ENCODE measurements at regions not wholly inside any gene's neighbourhood (a gene's known extent, or its start where the extent isn't known, plus 50 kb on each side); places are given as distances from the start of the nearest gene placed in this dataset.
"Not testable (repeated sequence)": the region's sequence is repeated elsewhere in the genome, so short reads cannot be mapped to it uniquely, and the experiment has no call there.

DNA sequence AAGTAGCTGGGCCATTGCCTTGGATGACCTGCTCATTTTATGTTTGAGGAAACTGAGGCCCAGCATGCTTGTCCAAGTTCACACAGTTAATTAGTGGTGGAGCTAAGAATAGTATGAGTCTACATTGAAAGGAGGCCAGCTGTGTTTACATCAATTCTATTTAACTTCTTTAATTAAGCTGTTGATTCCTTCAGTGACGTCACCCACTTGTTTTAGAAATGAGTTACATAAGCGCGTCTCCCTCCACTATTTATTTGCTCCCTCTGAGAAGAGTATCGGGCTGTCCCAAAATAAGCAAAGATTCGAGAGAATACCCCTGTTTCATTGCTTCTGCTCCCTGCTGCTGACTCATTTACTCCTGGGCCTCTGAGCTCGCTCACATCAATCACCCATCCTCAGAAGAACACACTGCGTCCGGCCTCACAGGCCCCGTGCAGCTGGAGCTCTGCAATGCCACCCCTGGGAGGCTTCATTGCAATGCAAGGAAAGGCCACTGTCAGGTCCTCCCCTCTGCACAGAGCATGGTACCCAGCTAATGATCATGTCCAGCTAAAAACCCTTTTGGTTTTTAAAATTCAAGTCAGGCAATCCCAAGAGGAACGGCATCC is 74.8 kb upstream of the BMP2 start:
- DNase-seq: peak; percentile 32

DNA sequence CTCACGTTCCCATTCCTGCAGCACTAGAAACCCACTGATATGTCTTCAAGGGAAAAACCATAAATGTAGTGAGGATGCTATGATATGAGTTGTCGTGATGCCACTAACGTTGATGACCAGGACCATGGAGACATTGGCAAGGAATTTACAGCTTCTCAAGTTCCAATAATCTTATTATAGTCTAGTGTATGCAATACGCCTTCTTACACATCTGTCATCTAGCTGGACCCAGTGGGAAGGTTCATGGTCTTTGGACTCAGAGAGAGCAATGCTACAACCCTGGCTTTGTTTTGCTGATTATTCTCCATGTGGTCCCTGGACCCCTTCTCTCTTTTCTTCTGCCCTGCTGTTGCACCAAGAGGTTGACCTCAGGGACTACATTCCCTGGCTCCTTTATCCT is 76.0 kb upstream of the BMP2 start:
- no peak for DNase-seq

DNA sequence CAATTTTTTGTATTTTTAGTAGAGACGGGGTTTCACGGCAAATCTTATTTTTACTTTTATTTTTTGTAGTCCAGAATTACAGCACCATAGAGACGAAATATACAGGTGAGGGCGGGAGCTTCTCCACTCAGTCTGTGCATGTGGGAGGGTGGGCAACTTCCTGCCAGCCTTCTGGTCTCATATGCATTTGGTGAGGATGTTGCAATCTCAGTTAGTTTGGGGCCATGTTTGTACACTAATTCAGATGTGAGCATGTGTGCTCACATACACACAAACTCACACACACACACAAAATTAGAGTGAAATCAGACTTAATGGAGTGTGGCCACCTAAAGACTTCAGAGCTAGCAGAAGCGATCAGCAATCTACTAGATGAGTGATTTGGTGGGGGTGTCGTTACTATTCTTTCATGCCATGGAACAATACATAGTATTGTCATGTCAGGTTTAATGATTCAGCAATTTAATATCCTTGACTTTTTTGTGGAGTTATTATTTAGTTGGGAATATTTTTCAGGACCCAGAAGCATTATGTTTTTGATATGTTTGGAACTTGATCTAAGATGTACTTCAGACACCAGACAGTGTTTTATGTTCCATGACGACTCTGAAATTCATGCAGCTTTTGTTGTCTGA is 78.0 kb upstream of the BMP2 start:
- no peak for DNase-seq

DNA sequence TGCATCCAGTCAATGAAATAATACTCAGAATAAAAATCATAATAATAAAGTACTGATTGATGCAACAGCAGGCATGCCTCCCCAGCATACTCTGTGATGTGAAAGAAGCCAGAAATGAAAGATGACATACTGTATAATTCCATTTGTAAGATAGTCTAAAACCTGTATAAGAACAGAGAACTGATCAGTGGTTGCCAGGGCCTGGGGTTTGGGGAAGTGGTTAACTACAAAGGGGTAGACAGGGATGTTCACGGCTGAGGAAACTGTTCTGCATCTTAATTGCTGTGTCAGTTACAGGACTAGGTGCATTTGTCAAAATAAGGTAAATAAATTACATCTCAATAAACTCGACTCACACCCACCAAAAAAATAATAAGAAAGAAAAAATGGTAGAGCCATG is 81.3 kb upstream of the BMP2 start:
- DNase-seq: no peak

DNA sequence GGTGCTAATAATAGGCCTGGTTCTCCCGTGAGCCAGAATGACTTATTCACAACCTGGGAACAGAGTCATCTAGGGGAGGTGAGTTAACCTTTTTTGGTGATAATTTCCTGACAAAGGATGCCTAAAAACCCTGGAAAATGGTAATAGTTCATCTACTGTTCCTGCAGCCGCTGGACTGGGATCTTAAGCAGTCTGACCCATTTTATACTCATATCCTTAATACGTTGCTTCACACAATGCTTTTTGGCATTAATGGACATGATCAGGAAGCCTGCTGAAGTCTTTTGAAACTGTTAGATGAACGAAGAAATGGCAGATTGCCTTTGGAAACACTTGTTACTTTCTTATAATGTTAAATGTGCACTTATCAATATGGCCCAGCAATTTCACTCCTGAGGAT is 81.9 kb upstream of the BMP2 start:
- DNase-seq: no peak

DNA sequence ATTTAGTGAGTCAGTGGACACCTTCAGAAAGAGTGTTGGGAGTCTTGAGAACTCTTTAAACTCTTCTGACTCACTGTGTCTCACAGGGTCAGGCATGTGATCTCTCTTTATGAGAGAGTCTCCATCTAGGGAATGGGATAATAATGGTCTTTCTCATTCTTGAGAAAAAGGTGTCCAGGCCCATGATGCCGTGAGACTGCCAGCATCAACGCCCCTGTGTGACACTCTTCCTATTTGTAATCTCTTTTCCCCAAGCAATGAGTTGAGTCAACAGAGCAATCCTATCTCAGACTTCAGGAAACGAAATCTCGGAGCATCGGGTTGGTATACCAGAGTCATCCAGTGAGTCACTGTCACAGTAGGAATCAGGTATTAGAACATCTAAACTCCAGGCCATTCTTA is 82.3 kb upstream of the BMP2 start:
- peak; percentile 50 for DNase-seq

DNA sequence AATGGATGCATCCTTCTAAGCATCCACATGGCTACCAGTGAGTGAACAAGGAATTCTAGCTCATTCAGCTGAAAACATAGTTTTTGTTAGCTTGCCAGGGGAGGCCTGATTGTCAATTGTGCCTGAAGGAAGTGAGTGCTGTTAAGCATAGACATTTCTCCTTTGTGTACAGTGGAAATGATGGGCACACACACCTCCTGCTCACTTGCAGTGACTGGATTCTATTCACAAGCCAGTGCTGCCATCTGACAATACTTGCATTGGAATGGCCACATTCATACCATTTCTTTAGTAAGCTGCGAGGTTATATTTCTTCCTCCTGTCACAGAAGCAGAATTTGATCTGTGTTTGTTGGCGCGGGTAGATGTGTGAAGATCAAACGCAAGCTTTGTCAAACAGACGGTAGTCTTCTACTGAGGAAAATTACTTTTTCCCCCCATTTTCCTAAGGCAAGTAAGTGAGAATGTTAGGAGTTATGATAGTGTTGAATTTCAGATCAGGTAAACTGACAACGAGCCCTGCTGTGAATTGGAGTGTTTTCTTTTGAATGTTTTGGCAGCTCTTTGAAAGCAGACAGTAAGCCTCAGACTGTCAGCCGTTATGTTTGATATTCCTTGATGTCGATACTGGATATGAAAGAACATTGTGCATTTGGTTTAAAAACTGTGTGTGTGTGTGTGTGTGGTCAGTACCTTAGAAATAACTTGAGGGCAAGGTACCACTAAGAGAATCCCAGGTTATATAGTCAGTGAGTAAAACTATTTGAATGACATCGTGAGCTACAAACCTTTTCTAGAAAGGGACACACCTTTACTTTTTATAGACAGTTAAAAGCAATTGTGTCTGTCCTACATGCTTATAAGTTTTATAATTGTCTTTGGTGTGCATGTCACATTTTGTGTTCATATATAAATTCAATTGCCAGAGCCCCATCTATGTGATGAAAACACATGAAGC is 84.2 kb upstream of the BMP2 start:
- DNase-seq: no peak

DNA sequence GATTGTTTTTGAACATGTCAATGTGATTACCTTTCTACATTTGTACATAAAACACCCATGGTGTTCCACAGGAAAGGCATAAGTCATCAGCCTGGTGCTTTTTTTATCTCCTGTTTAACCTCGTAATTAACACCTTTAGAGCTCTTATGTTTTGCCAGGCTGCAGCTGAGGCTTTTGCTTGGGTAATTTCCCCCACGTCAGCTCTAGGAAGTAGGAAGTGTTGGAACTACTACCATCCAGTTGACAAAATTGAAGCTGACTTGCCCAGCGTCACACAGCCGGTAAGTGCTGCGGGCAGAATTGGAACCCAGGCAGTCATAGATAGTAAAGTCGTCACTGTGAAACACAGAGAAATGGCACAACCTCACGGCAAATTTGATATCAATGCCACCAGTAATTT is 86.6 kb upstream of the BMP2 start:
- no peak for DNase-seq

DNA sequence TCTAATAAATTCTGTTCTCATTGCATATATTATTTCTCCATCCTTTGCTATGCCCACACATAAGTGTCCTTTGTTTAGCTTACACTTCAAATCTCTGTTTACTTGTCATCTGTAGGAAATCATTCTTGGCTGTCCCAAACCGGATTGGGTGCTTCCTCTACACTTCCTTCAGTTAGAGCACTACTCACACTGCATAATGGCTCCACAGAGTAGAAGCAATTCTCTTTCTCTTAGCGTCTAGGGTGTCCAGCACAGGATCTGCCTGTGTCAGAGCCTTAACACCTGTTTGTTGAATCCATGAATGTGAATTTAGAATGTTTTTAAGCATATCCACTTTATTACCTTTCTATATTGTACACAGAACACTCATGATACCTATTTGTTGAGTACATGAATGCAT is 87.0 kb upstream of the BMP2 start:
- no peak for DNase-seq

DNA sequence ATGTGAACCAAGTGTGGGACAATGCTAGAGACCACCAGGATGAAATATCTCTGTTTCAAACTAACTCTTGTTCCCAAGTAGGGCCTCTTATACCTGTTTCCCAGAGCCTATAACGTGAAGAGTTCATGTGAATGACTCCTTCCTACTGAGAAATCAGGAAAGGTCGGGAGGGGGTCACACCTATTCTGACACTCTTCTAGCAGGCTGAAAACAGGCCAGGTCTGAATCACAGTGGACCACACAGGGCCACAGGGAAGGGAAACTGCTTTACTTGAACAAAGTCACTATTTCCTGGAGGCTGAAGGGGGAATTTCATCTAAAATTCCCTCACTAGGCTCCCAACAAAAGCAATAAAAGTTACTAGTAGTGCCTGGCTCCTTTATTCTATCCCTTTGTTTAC is 88.4 kb upstream of the BMP2 start:
- no peak for DNase-seq

DNA sequence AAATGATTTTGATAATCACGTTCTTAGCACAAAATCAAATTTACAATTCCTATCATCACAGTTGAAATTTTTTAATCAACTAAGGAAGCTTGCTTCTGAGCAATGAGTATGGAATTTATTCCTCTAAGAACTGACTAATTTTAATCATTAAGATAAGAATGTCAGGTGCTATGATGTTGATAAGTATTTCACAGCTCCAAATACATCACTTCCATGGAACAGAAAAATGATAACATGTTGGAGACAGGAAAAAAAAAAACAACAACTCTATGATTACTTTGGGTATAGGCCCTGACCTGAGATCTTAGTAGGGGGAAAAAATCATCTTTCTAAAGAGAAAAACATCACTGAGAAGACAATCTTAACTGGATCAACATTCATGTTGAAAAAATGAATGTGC is 89.4 kb upstream of the BMP2 start:
- DNase-seq: no peak

DNA sequence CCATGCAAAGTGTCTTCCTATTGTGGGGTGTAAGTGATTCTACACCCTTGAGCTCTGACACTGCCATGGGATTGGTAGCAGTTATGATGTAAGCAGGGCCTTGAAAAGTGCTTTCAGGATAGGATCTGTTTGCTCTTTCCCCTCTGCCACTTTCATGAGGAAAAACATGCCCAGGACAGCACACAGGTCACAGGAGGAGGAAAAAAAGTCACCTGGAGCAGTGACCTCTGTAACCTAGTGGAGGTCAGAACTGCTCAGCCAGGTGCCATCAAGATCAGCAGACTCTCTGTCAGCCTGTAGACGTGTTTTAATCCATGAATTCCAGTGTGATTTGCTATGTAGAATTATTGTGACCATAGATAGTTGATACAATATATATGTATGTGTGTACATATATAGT is 92.7 kb upstream of the BMP2 start:
- DNase-seq: no peak

DNA sequence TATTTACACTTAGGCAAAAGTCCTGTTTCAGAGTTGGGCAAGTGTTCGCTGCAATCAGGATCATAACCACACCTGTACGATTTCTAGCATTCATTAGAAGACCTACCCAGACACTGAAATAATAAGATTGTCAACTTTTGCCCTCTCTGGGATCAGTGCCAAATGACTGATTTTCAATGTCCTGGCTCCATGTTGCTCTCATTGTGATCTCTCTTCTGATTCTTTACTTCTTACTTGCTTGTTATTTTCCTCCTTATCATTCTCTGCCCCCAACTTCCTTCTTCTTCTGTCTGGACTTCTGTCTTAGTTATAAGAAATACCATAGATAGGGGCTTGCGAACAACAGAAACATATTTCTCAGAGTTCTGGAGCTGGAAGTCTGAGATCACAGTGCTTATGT is 94.4 kb upstream of the BMP2 start:
- DNase-seq: no peak

DNA sequence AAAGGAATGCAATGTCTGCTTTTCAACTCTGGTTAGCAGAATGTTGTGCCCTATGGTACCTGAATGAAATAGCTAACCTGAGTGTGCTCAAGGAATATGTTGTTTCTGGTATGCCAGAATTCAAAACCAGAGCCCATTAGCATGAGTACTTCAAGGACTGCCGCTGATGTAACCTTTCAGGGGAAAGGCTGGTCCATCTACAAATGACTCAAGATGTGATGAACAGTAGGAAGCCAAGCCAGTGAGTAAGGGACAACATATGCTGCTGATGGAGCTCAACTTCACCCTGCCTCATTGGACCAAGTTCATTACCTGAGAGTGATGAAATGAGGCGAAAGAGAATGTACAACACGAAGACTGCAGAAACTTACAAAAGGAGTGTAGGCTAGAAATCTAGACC is 95.7 kb upstream of the BMP2 start:
- no peak for DNase-seq

DNA sequence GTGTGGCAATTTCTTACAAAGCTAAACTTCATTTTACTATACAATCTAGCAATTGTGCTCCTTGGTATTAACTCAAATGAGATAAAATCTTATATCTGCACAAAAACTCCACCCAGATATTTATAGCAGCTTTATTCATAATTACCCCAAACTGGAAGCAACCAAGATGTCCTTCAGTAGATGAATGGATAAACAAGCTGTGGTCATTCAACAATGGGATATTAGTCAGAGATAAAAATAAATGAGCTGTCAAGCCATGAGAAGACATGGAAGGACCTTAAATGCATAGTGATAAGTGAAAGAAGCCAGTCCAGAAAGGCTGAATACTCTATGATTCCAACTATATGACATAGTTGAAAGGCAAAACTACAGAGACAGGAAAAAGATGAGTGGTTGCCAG is 98.9 kb upstream of the BMP2 start:
- no peak for DNase-seq

DNA sequence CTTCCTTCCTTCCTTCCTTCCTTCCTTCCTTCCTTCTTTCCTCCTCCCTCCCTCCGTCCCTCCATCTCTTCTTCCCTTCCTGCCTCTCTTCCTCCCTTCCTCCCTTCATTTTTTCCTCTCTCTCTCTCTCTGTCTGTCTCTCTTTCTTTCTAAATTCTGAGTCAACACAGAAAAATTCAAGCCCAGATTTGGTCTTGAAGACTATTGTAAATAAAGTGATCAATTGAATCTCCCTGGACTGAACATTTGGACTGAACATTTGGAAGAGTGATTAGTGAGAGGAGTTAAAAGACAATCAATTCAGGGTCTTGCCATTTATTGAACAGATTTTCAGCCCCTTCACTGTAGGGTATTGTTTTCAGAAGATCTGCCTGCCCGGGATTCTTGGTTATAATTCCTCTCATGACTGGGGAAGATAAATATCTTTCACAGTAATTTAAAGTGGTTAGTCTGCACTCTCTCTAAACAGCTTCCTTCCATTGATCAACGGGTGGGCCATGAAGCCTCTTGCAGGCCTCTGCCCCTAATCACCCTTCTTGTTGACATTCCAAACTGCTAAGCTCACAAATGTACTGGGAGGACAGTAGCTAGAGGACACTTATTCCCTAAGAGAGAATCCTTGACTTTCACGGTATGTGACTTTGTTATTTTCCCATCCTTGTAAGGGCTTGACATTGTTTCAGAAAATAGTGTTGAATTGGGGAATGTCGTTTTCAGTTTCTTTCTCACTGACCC is 101.7 kb upstream of the BMP2 start:
- peak; percentile 23 for DNase-seq

DNA sequence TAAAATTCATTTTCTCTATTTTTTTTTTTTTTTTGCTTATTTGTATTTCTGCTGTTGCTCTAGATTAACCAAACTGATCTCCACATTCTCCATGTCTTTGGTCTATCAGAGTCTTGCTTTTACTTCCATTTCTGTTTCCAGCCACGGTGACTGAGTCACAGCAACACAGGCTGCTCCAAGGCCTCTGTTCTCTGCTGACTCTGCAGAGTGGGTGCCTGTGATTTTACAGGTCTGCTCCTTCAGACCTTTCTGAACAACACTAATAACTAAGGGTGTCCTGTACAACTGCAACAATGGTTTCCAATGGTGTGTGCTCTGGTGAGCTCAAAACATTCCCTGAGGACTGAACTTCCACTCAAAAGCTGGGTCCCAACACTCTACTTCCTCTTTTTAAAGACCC is 102.3 kb upstream of the BMP2 start:
- DNase-seq: peak; percentile 22

DNA sequence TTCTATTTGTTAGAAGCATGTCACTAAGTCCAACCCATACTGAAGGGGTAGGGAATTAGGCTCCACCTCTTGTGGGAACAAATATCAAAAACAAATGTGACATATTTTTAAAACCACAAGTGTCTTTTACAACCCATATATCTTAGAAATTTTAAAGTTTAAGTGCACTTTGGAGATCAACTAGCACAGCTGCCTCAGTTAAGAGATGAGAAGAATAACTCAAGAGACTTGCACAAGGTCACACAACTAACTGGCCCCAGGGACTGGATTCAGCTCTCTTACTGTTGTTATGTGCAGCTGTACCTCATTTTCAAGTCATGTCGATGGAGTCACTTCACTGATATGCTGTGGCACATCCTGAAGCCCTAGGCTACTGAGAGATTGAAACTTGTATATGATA is 102.9 kb upstream of the BMP2 start:
- DNase-seq: no peak

DNA sequence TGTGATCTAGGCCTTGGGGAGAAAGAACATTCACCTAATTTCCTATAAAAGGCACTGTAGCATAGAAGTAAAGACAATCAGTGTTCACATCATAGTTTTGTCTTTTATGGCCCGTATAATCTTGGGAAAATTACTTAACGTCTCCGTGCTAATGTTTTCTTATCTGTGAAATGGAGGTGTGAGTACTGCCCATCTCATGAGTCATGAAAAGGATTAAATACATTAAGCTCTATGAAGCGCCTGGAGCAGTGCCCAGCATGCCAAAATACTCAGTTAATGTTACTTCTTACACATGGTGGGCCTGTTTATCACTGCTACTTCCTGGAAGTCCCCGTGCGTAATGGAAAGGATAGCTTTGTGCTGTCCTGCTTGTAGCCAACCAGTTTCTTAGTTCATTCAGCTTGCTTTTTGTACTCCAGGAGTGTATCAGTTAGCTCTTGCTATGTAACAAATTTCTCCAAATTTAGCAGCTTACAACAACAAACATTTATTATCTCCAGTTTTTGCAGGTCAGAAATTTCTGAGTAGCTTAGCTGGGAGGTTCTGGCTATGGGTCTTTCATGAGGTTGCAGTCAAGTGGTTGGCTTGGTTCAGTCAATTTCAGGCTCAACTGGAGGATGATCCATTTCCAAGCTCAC is 103.6 kb upstream of the BMP2 start:
- DNase-seq: no peak

DNA sequence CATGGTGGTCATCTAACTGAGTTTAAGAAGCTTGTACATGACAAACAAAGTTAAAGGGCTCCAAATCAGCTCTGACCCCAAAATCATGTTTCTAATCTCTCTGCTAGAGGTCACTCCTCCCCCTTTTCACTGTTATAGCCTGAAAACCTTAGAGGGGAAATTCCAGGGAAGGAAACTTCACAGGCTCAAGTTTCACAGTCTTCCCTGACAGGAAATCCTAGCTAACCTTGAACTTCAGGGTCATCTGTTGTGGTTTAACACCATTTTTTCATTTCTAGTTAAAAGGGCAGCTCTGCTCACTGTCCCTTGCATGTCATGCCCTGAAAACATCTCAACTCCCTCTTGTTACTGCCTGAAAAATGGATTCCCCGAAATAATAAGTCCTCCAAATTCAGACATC is 104.4 kb upstream of the BMP2 start:
- peak; percentile 15 for DNase-seq

DNA sequence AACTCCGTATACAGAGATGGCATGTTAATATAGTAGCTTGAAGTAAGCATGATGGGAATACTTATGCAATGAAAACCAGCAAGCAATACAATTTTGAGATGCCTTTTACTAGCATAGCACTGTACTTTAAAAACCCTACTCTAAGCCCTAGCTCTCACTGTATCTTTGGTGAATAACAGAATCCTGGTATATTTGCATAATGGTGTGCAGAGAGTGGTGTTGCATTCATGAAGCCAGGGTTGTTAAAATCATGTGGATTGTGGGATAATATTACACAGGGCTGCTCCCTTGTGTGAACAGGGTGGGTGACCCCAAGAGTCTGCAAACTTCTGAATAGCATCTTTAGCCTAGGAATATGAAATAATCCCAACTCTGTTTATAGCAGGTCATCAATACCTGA is 105.2 kb upstream of the BMP2 start:
- no peak for DNase-seq

DNA sequence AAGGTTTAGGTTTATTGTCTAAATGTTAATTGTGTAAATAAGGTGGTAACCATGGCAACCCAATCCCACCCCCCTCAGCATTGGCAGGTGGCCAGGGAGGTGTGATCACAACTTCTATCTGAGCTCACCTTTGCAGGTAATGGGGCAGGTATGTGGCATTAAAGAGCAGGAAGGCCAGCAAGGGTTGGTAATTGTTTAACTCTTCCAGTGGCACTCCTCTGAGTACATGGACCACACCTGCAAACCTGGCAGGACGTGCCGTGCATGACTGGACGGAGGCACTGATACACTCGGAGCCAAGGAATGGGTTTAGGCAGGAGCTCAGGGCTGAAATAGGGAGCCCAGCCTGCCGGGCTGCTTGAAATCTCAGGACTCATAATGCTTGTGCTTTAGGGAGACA is 107.0 kb upstream of the BMP2 start:
- DNase-seq: no peak

DNA sequence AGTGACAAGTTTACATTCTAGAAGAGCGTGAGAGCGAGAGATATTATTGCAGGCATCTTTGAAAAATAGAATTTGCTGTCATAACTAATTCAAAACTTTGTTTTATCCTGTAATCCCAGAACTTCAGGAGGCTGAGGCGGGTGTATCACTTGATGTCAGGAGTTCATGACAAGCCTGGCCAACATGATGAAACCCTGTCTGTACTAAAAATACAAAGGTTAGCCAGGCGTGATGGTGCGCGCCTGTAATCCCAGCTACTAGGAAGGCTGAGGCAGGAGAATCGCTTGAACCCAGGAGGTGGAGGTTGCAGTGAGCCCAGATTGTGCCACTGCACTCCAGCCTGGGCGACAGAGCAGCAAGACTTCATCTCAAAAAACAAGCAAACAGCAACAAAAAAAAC is 108.6 kb upstream of the BMP2 start:
- DNase-seq: not testable (repeated sequence)

Measured in HCEC 1CT (cell line).